ENCODE measurements at regions not wholly inside any gene's neighbourhood (a gene's known extent, or its start where the extent isn't known, plus 50 kb on each side); places are given as distances from the start of the nearest gene placed in this dataset.
"Not testable (repeated sequence)": the region's sequence is repeated elsewhere in the genome, so short reads cannot be mapped to it uniquely, and the experiment has no call there.

GRCh38 chr16:88266935-88267551, 115.7 kb upstream of the ZNF469 start:
- H2AK5ac ChIP-seq (ENCODE audit: low read depth, low read length); CTCF ChIA-PET (ENCODE audit: partially characterized antibody); H2BK5ac ChIP-seq (ENCODE audit: low read depth, low read length); H3K23me2 ChIP-seq (ENCODE audit: low read depth, low read length); H4K20me1 ChIP-seq (replicated peaks in 1 of 2; ENCODE audit: control insufficient read depth in 1 of 2, insufficient read depth in 2 of 2, low read length in 2 of 2); FAIRE-seq; H3K18ac ChIP-seq (ENCODE audit: extremely low read depth, low read length); H3K79me1 ChIP-seq (ENCODE audit: low read depth, low read length); H3K14ac ChIP-seq (ENCODE audit: insufficient read length); H3K27me3 ChIP-seq (replicated peaks in 1 of 4; ENCODE audit: control insufficient read depth in 3 of 4, extremely low read depth in 1 of 4, insufficient read depth in 3 of 4, low read length in 3 of 4); POLR2A ChIA-PET (ENCODE audit: partially characterized antibody); H3K4me2 ChIP-seq (ENCODE audit: insufficient read depth in 1 of 2, low read depth in 2 of 2, low read length in 2 of 2); H3K79me2 ChIP-seq (ENCODE audit: control insufficient read depth in 1 of 2, insufficient read depth in 2 of 2, low read length in 2 of 2); H4K8ac ChIP-seq (ENCODE audit: extremely low read depth, insufficient read depth, low read length); H2BK120ac ChIP-seq (replicated peaks; ENCODE audit: low read depth, low read length); H3K9ac ChIP-seq (replicated peaks in 1 of 4; ENCODE audit: extremely low read depth in 1 of 4, low read depth in 3 of 4, low read length in 3 of 4); H3K36me3 ChIP-seq (ENCODE audit: control insufficient read depth in 2 of 4, insufficient read depth in 4 of 4, low read length in 3 of 4); H2BK15ac ChIP-seq (ENCODE audit: low read length); H4K91ac ChIP-seq (replicated peaks; ENCODE audit: insufficient read length, low read length); H3K56ac ChIP-seq (replicated peaks; ENCODE audit: insufficient read length, low read depth, low read length); H3K4ac ChIP-seq (replicated peaks; ENCODE audit: insufficient read length, low read depth, low read length); H2BK20ac ChIP-seq (ENCODE audit: low read length); H3K23ac ChIP-seq (ENCODE audit: insufficient read length); H4K5ac ChIP-seq (ENCODE audit: insufficient read length, low read depth, low read length); H2AFZ ChIP-seq (ENCODE audit: low read length); H3K9me3 ChIP-seq (ENCODE audit: insufficient read depth in 2 of 2, low read depth in 1 of 2, low read length in 1 of 2); DNase-seq (ENCODE audit: low read depth in 1 of 2, low spot score in 2 of 2); H3K27ac ChIP-seq (ENCODE audit: low read depth, low read length); H3K4me3 ChIP-seq (ENCODE audit: extremely low read depth in 1 of 4, insufficient read depth in 2 of 4, low read depth in 3 of 4, low read length in 4 of 4); H2BK12ac ChIP-seq (ENCODE audit: low read depth, low read length): not testable (repeated sequence)
- 81% methylated on average over 11 of the region's 31 CpGs; no CpG with 5 or more reads in 1 of the 2 experiments for WGBS, 2 experiments (ENCODE audit: extremely low coverage in 1 of 2, insufficient coverage in 1 of 2, insufficient read length in 1 of 2, insufficient replicate concordance in 2 of 2, low coverage in 1 of 2, low lambda C conversion rate in 2 of 2, missing lambda C conversion rate in 1 of 2)
- peaks cover 0 to 11% (median 6%) of the 10 kb centered on the region in 4 experiments; a peak in 6 of 7 replicates for H3K4me1 ChIP-seq (replicated peaks in 1 of 4; ENCODE audit: control insufficient read depth in 3 of 4, insufficient read depth in 4 of 4, low read length in 3 of 4)

All from H1 (cell line).